ENCODE measurements at regions not wholly inside any gene's neighbourhood (a gene's known extent, or its start where the extent isn't known, plus 50 kb on each side); places are given as distances from the start of the nearest gene placed in this dataset.

DNA sequence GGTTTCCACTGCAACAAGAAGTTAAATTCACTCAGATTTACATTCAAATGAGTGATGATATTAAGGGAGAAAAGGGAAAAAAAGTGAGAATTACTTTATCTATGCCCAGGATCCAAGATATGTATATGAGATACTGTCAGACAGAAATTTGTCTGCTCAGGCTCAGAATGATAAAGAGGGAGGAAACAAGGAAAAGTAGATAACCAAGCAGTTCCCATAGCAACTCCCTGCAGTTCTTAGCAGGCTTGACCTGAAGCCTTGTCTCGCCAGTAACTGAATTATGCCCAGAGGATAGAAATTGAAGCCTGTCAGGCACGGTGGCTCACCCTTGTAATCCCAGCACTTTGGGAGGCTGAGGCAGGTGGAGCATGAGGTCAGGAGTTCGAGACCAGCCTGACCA lies 304.4 kb downstream of the TLE1 start:
- ChIA-PET CTCF (no interaction called here), POLR2A (no interaction called here), RAD21 (ENCODE audit: unreplicated experiment) (no interaction called here), SMC1A (ENCODE audit: uncharacterized antibody, unreplicated experiment) (no interaction called here)
- Histone ChIP-seq H3K4me3 (no peak overlapping the region), H3K27ac (ENCODE audit: control insufficient read depth, insufficient read depth) (no peak overlapping the region), H4K20me1 (ENCODE audit: control insufficient read depth, insufficient read depth) (no peaks in the 10 kb centered on the region), H3K27me3 (replicated peaks in 1 of 2; ENCODE audit: control insufficient read depth in 2 of 2, insufficient read depth in 2 of 2, low read length in 1 of 2) (no peaks in the 10 kb centered on the region), H3K36me3 (ENCODE audit: control insufficient read depth in 2 of 2, insufficient read depth in 2 of 2, low read length in 1 of 2) (no peaks in the 10 kb centered on the region), H3K79me2 (ENCODE audit: control insufficient read depth, insufficient read depth, low read length) (no peaks in the 10 kb centered on the region), H3K9me3 (replicated peaks; ENCODE audit: control insufficient read depth, insufficient read depth, low read length) (no peaks in the 10 kb centered on the region; the same call in 2 of the 3 replicates), H3K9ac (ENCODE audit: control insufficient read depth, insufficient read depth, low read length) (no peak overlapping the region), H3K4me1 (ENCODE audit: control insufficient read depth, insufficient read depth, low read length) (no peaks in the 10 kb centered on the region), H3K4me2 (ENCODE audit: control insufficient read depth, insufficient read depth) (no peak overlapping the region), H2AFZ (ENCODE audit: control insufficient read depth, low read depth, low read length) (no peak overlapping the region)
- DNase-seq (ENCODE audit: low read depth, low spot score) = no peak
- no peak for FAIRE-seq
- 14% methylated on average over 3 of the region's 3 CpGs for WGBS (ENCODE audit: insufficient coverage, insufficient replicate concordance, low lambda C conversion rate, missing lambda C conversion rate)
- no TSS peak for BruUV-seq (replicated peaks)
- ATAC-seq = no peak
- TF ChIP-seq CEBPB (IDR thresholded peaks at IDR 0.05; ENCODE audit: borderline replicate concordance in 1 of 2, low read depth in 2 of 2, low read length in 2 of 2) = no peak
- TF ChIP-seq, protein P1, sequence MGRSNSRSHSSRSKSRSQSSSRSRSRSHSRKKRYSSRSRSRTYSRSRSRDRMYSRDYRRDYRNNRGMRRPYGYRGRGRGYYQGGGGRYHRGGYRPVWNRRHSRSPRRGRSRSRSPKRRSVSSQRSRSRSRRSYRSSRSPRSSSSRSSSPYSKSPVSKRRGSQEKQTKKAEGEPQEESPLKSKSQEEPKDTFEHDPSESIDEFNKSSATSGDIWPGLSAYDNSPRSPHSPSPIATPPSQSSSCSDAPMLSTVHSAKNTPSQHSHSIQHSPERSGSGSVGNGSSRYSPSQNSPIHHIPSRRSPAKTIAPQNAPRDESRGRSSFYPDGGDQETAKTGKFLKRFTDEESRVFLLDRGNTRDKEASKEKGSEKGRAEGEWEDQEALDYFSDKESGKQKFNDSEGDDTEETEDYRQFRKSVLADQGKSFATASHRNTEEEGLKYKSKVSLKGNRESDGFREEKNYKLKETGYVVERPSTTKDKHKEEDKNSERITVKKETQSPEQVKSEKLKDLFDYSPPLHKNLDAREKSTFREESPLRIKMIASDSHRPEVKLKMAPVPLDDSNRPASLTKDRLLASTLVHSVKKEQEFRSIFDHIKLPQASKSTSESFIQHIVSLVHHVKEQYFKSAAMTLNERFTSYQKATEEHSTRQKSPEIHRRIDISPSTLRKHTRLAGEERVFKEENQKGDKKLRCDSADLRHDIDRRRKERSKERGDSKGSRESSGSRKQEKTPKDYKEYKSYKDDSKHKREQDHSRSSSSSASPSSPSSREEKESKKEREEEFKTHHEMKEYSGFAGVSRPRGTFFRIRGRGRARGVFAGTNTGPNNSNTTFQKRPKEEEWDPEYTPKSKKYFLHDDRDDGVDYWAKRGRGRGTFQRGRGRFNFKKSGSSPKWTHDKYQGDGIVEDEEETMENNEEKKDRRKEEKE (IDR thresholded peaks at IDR 0.05) = no peak
- in situ Hi-C loops (cut with MboI) (no loop called here), intact Hi-C loops (cut with micrococcal nuclease; ENCODE audit: unreplicated experiment) (no loop called here)

DNA sequence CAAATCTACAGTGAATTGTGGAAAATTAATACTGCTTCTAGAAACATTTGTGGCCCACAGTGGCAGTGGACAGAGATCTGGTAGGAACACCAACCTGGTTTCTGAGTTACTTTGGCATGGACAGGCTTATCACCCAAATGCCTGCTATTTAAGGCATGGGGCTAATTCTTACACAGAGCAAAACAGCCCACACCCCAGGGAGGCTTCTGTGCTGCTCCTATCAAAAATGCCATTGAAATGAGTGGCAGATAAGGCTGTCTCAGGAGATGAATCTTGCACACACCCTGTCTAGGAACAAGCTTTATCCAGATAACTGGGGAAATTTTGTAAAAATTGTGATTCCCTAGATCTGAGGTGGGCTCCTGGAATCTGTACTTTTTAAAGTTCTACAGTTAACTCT lies 307.1 kb downstream of the TLE1 start:
- ChIA-PET POLR2A (no interaction called here), RAD21 (ENCODE audit: unreplicated experiment) (no interaction called here), CTCF (no interaction called here), SMC1A (ENCODE audit: uncharacterized antibody, unreplicated experiment) (no interaction called here)
- Histone ChIP-seq H3K4me1 (ENCODE audit: control insufficient read depth, insufficient read depth, low read length) (no peaks in the 10 kb centered on the region), H2AFZ (ENCODE audit: control insufficient read depth, low read depth, low read length) (no peak overlapping the region), H3K27me3 (replicated peaks in 1 of 2; ENCODE audit: control insufficient read depth in 2 of 2, insufficient read depth in 2 of 2, low read length in 1 of 2) (no peaks in the 10 kb centered on the region), H3K4me3 (no peak overlapping the region), H3K27ac (ENCODE audit: control insufficient read depth, insufficient read depth) (no peak overlapping the region), H4K20me1 (ENCODE audit: control insufficient read depth, insufficient read depth) (no peaks in the 10 kb centered on the region), H3K9ac (ENCODE audit: control insufficient read depth, insufficient read depth, low read length) (no peak overlapping the region), H3K36me3 (ENCODE audit: control insufficient read depth in 2 of 2, insufficient read depth in 2 of 2, low read length in 1 of 2) (no peaks in the 10 kb centered on the region), H3K9me3 (replicated peaks; ENCODE audit: control insufficient read depth, insufficient read depth, low read length) (no peaks in the 10 kb centered on the region; the same call in 2 of the 3 replicates), H3K79me2 (ENCODE audit: control insufficient read depth, insufficient read depth, low read length) (no peaks in the 10 kb centered on the region), H3K4me2 (ENCODE audit: control insufficient read depth, insufficient read depth) (no peak overlapping the region)
- DNase-seq (ENCODE audit: low read depth, low spot score) (no peak), ATAC-seq (no peak), FAIRE-seq (no peak)
- BruUV-seq (replicated peaks) = no TSS peak
- intact Hi-C loops (cut with micrococcal nuclease; ENCODE audit: unreplicated experiment) = no loop called here
- in situ Hi-C loops (cut with MboI) = no loop called here
- TF ChIP-seq, protein P2, sequence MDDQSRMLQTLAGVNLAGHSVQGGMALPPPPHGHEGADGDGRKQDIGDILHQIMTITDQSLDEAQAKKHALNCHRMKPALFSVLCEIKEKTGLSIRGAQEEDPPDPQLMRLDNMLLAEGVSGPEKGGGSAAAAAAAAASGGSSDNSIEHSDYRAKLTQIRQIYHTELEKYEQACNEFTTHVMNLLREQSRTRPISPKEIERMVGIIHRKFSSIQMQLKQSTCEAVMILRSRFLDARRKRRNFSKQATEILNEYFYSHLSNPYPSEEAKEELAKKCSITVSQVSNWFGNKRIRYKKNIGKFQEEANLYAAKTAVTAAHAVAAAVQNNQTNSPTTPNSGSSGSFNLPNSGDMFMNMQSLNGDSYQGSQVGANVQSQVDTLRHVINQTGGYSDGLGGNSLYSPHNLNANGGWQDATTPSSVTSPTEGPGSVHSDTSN (IDR thresholded peaks at IDR 0.05; ENCODE audit: insufficient replicate concordance, low read depth, low read length) = no peak
- TF ChIP-seq LARP7 (IDR thresholded peaks at IDR 0.05) (no peak), ZNF24 (IDR thresholded peaks at IDR 0.05) (no peak), ZNF207 (IDR thresholded peaks at IDR 0.05; ENCODE audit: borderline replicate concordance) (no peak), ZSCAN29 (IDR thresholded peaks at IDR 0.05) (no peak), SP1 (IDR thresholded peaks at IDR 0.05; ENCODE audit: low read depth, low read length) (no peak), RFX5 (IDR thresholded peaks at IDR 0.05; ENCODE audit: low read depth, low read length) (no peak), NBN (IDR thresholded peaks at IDR 0.05) (no peak), TARDBP (IDR thresholded peaks at IDR 0.05; ENCODE audit: borderline replicate concordance) (no peak)
- TF ChIP-seq, protein P3, sequence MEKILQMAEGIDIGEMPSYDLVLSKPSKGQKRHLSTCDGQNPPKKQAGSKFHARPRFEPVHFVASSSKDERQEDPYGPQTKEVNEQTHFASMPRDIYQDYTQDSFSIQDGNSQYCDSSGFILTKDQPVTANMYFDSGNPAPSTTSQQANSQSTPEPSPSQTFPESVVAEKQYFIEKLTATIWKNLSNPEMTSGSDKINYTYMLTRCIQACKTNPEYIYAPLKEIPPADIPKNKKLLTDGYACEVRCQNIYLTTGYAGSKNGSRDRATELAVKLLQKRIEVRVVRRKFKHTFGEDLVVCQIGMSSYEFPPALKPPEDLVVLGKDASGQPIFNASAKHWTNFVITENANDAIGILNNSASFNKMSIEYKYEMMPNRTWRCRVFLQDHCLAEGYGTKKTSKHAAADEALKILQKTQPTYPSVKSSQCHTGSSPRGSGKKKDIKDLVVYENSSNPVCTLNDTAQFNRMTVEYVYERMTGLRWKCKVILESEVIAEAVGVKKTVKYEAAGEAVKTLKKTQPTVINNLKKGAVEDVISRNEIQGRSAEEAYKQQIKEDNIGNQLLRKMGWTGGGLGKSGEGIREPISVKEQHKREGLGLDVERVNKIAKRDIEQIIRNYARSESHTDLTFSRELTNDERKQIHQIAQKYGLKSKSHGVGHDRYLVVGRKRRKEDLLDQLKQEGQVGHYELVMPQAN (conservative IDR thresholded peaks at IDR 0.05) = no peak

Data from GM12878 (cell line).